PC-9 (cell line): ENCODE measurements at regions not wholly inside any gene's neighbourhood (a gene's known extent, or its start where the extent isn't known, plus 50 kb on each side); places are given as distances from the start of the nearest gene placed in this dataset.

ENCODE experiments used
- CTCF ChIP-seq: fragments of 200-600 bp; sonication (generic); conservative IDR thresholded peaks from 2 replicates; pipeline ENCODE4 v1.6.1; 2017; ENCODE audit warnings: mixed run types, antibody characterized with exemption, mild to moderate bottlenecking, moderate library complexity
- EZH2 ChIP-seq: fragments of 200-600 bp; sonication (generic); IDR thresholded peaks from 2 replicates; pipeline ENCODE4 v1.8.0; 2017; ENCODE audit warnings: antibody characterized with exemption, low read depth

- TF ChIP-seq CTCF (no peak), EZH2 (no peak)
Measured at GRCh38 chr3:157999246-157999645, 107.0 kb downstream of the SHOX2 start.
